ENCODE measurements at regions not wholly inside any gene's neighbourhood (a gene's known extent, or its start where the extent isn't known, plus 50 kb on each side); places are given as distances from the start of the nearest gene placed in this dataset.
"Not testable (repeated sequence)": the region's sequence is repeated elsewhere in the genome, so short reads cannot be mapped to it uniquely, and the experiment has no call there.

- DNase-seq, result no peak
Measured at GRCh38 chr5:154618696-154619095, 136.5 kb upstream of the LARP1 start.

- DNase-seq, result no peak
Measured at GRCh38 chr5:154614595-154614994, 136.6 kb upstream of the HAND1 start.

GRCh38 chr5:154614125-154614524, 136.1 kb upstream of the HAND1 start:
- DNase-seq, result no peak

- DNase-seq, result no peak
Measured at GRCh38 chr5:154612666-154613065, 134.6 kb upstream of the HAND1 start.

- DNase-seq, result no peak
Measured at GRCh38 chr5:154611341-154611767, 133.3 kb upstream of the HAND1 start.

- peak; percentile 81 for DNase-seq
Measured at GRCh38 chr5:154610321-154611154, 132.5 kb upstream of the HAND1 start.

- no peak for DNase-seq
Measured at GRCh38 chr5:154609251-154609650, 131.2 kb upstream of the HAND1 start.

GRCh38 chr5:154608531-154609011, 130.5 kb upstream of the HAND1 start:
- DNase-seq, result no peak

GRCh38 chr5:154607746-154608145, 129.7 kb upstream of the HAND1 start:
- DNase-seq, result no peak

- no peak for DNase-seq
Measured at GRCh38 chr5:154606246-154606645, 128.2 kb upstream of the HAND1 start.

GRCh38 chr5:154603953-154604679, 126.1 kb upstream of the HAND1 start:
- DNase-seq, result no peak

GRCh38 chr5:154603485-154603884, 125.5 kb upstream of the HAND1 start:
- DNase-seq, result no peak

GRCh38 chr5:154603011-154603410, 125.0 kb upstream of the HAND1 start:
- no peak for DNase-seq

- DNase-seq, result no peak
Measured at GRCh38 chr5:154601014-154601413, 123.0 kb upstream of the HAND1 start.

GRCh38 chr5:154598021-154598420, 120.0 kb upstream of the HAND1 start:
- no peak for DNase-seq

GRCh38 chr5:154596844-154597243, 118.8 kb upstream of the HAND1 start:
- not testable (repeated sequence) for DNase-seq

- no peak for DNase-seq
Measured at GRCh38 chr5:154595662-154596061, 117.6 kb upstream of the HAND1 start.

- no peak for DNase-seq
Measured at GRCh38 chr5:154593796-154594195, 115.8 kb upstream of the HAND1 start.

GRCh38 chr5:154593071-154593470, 115.0 kb upstream of the HAND1 start:
- no peak for DNase-seq

- DNase-seq, result no peak
Measured at GRCh38 chr5:154590093-154590724, 112.2 kb upstream of the HAND1 start.

- no peak for DNase-seq
Measured at GRCh38 chr5:154589511-154589910, 111.5 kb upstream of the HAND1 start.

GRCh38 chr5:154588833-154589425, 110.9 kb upstream of the HAND1 start:
- not testable (repeated sequence) for DNase-seq

Data from right forelimb (tissue), 1 donor.